ENCODE measurements at regions not wholly inside any gene's neighbourhood (a gene's known extent, or its start where the extent isn't known, plus 50 kb on each side); places are given as distances from the start of the nearest gene placed in this dataset.

GRCh38 chr16:6512512-6512911 is 820.1 kb upstream of the RBFOX1 start:
- no peaks in the 10 kb centered on the region for H3K27me3 ChIP-seq
- DNase-seq, result no peak
- no peak overlapping the region for H3K4me3 ChIP-seq
- no peak for TF ChIP-seq CTCF (IDR thresholded peaks at IDR 0.05)
- H3K9ac ChIP-seq (ENCODE audit: low read depth in 2 of 2, low read length in 2 of 2), result no peak overlapping the region
- no peaks in the 10 kb centered on the region for H3K9me3 ChIP-seq
- intact Hi-C loops (cut with DNase I), result no loop called here
- no peaks in the 10 kb centered on the region for H3K4me1 ChIP-seq
- H3K36me3 ChIP-seq, result no peaks in the 10 kb centered on the region
- no peak overlapping the region for H3K27ac ChIP-seq

- intact Hi-C loops (cut with DNase I), result no loop called here
- Histone ChIP-seq H3K4me1 (no peaks in the 10 kb centered on the region), H3K27me3 (no peaks in the 10 kb centered on the region), H3K9me3 (no peaks in the 10 kb centered on the region), H3K36me3 (no peaks in the 10 kb centered on the region), H3K9ac (ENCODE audit: low read depth in 2 of 2, low read length in 2 of 2) (no peak overlapping the region), H3K4me3 (no peak overlapping the region), H3K27ac (no peak overlapping the region)
- DNase-seq, result no peak
- TF ChIP-seq CTCF (IDR thresholded peaks at IDR 0.05), result no peak
These were observed 822.4 kb upstream of the RBFOX1 start for GRCh38 chr16:6510261-6510660.

DNA sequence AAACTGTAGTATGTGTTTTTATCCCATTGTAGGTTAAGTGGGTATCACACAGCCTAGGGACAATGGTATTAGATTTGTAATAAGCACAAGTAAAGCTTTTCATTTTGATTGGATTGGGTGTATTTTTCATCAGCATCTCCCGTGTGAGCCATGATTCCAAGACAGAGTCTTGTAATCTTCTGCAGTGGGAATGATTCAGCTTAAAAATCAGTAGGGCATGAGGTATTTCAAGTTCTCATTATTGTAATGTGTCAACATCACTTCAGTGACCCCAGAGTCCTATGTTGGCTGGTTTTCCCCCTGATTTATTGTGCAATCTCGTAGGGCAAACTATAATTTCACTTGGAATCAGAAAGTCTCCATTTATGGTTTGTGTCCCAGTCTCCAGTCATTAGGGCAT is 833.2 kb upstream of the RBFOX1 start:
- H3K36me3 ChIP-seq, result no peaks in the 10 kb centered on the region
- DNase-seq, result no peak
- no peak for TF ChIP-seq CTCF (IDR thresholded peaks at IDR 0.05)

DNA sequence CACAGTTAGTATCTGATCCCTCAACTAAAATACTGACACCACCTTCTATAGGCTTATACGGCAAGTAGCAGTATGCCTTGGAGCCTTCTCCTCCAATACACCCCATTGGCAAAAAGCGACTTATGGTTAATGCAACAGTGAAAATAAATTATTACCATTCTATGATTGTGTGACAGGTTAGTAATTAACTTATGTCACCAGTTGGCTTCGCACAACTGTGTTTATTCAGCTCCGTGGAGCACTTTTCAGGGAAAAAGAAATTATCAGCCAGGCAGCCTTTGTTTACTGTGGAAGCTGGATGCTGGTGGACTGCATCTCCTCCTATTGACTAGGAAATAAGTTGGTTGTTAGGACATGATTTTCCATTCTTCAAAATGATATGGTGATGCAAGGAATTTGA is 833.8 kb upstream of the RBFOX1 start:
- H3K27ac ChIP-seq, result no peak overlapping the region
- H3K4me3 ChIP-seq, result no peak overlapping the region
- intact Hi-C loops (cut with DNase I), result no loop called here
- TF ChIP-seq CTCF (IDR thresholded peaks at IDR 0.05), result no peak
- H3K4me1 ChIP-seq, result no peaks in the 10 kb centered on the region
- H3K36me3 ChIP-seq, result no peaks in the 10 kb centered on the region
- no peaks in the 10 kb centered on the region for H3K27me3 ChIP-seq
- no peak overlapping the region for H3K9ac ChIP-seq (ENCODE audit: low read depth in 2 of 2, low read length in 2 of 2)
- no peak for DNase-seq
- no peaks in the 10 kb centered on the region for H3K9me3 ChIP-seq

More for the DNA sequence above, 833.2 kb upstream of the RBFOX1 start:
- intact Hi-C loops (cut with DNase I), result no loop called here
- Histone ChIP-seq H3K4me3 (no peak overlapping the region), H3K27ac (no peak overlapping the region), H3K9ac (ENCODE audit: low read depth in 2 of 2, low read length in 2 of 2) (no peak overlapping the region), H3K9me3 (no peaks in the 10 kb centered on the region), H3K27me3 (no peaks in the 10 kb centered on the region), H3K4me1 (no peaks in the 10 kb centered on the region)

DNA sequence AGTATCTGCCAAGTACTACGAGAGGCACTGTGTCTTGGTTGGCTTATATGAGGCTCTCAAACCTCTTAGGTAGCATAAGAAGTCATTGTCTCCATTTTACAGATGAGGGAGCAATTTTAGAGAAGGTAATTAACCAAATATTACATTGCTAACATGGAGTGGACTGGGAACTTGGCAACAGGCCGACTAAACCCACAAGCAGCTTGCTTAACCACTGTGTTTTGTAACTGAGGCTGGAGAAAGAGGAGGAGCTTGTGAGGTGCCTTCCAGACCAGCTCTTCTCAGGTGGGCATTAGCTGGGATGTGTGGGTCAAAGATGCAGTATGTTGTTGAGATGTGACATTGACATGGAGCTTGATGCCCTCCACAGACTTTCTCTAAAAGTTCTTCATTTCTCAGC is 835.6 kb upstream of the RBFOX1 start:
- H3K27me3 ChIP-seq, result no peaks in the 10 kb centered on the region
- H3K27ac ChIP-seq, result no peak overlapping the region
- TF ChIP-seq CTCF (IDR thresholded peaks at IDR 0.05), result no peak
- no peak for DNase-seq
- H3K4me3 ChIP-seq, result no peak overlapping the region
- no peak overlapping the region for H3K9ac ChIP-seq (ENCODE audit: low read depth in 2 of 2, low read length in 2 of 2)
- no peaks in the 10 kb centered on the region for H3K4me1 ChIP-seq
- intact Hi-C loops (cut with DNase I), result no loop called here
- no peaks in the 10 kb centered on the region for H3K36me3 ChIP-seq
- H3K9me3 ChIP-seq, result no peaks in the 10 kb centered on the region

Measured in colonic mucosa (tissue), 4 donors.